Coronary artery (tissue), 2 donors: ENCODE measurements at regions not wholly inside any gene's neighbourhood (a gene's known extent, or its start where the extent isn't known, plus 50 kb on each side); places are given as distances from the start of the nearest gene placed in this dataset.
"Not testable (repeated sequence)": the region's sequence is repeated elsewhere in the genome, so short reads cannot be mapped to it uniquely, and the experiment has no call there.

Source experiments
- DNase-seq: peaks from one replicate; pipeline ENCODE4 v3.0.0-alpha.2; 2017; ENCODE audit warnings: low spot score
- H3K27ac ChIP-seq, 2 donors: fragments of 200-600 bp; sonication (generic); one replicate each; pipeline ENCODE4 v1.5.1; 2016 to 2019
- H3K4me3 ChIP-seq: fragments of 200-600 bp; sonication (generic); 2 replicates; pipeline ENCODE4 v1.5.1; 2016; ENCODE audit warnings: mild to moderate bottlenecking, moderate library complexity
- CTCF ChIP-seq: fragments of 200-600 bp; sonication (generic); IDR thresholded peaks from one replicate; pipeline ENCODE4 v1.5.1; 2019; ENCODE audit warnings: antibody characterized with exemption

GRCh38 chr2:145905371-145905770, 1385.5 kb upstream of the ZEB2 start:
- no peak for TF ChIP-seq CTCF
- DNase-seq: no peak
- H3K27ac ChIP-seq: no peak overlapping the region
- H3K4me3 ChIP-seq: no peak overlapping the region

- Histone ChIP-seq H3K4me3 (no peak overlapping the region), H3K27ac (no peak overlapping the region)
- TF ChIP-seq CTCF: no peak
- no peak for DNase-seq
Observed at GRCh38 chr2:145897151-145897550, 1377.2 kb upstream of the ZEB2 start.

GRCh38 chr2:145887915-145888314, 1368.0 kb upstream of the ZEB2 start:
- H3K4me3 ChIP-seq: no peak overlapping the region
- DNase-seq: no peak
- TF ChIP-seq CTCF: no peak

GRCh38 chr2:145880997-145881396, 1361.1 kb upstream of the ZEB2 start:
- not testable (repeated sequence) for H3K4me3 ChIP-seq, DNase-seq, H3K27ac ChIP-seq

More at GRCh38 chr2:145887915-145888314, 1368.0 kb upstream of the ZEB2 start:
- H3K27ac ChIP-seq: no peak overlapping the region

GRCh38 chr2:145875016-145875415, 1355.1 kb upstream of the ZEB2 start:
- DNase-seq: no peak
- H3K27ac ChIP-seq: no peak overlapping the region
- H3K4me3 ChIP-seq: no peak overlapping the region
- TF ChIP-seq CTCF: no peak

GRCh38 chr2:145874466-145874865, 1354.5 kb upstream of the ZEB2 start:
- no peak overlapping the region for H3K4me3 ChIP-seq
- DNase-seq: no peak
- TF ChIP-seq CTCF: no peak
- H3K27ac ChIP-seq: no peak overlapping the region

- no peak for TF ChIP-seq CTCF
- no peak overlapping the region for H3K4me3 ChIP-seq
- DNase-seq: no peak
- no peak overlapping the region for H3K27ac ChIP-seq
Observed at GRCh38 chr2:145864501-145864900, 1344.6 kb upstream of the ZEB2 start.

GRCh38 chr2:145861940-145862339, 1342.0 kb upstream of the ZEB2 start:
- no peak for DNase-seq
- Histone ChIP-seq H3K4me3 (no peak overlapping the region), H3K27ac (no peak overlapping the region)
- TF ChIP-seq CTCF: no peak
